Caco-2 (cell line): ENCODE measurements at regions not wholly inside any gene's neighbourhood (a gene's known extent, or its start where the extent isn't known, plus 50 kb on each side); places are given as distances from the start of the nearest gene placed in this dataset. TPM values are rescaled to one million over a fixed set of nuclear protein-coding genes. Genes with fewer than 3 reads are reported as not detected.
"Not testable (repeated sequence)": the region's sequence is repeated elsewhere in the genome, so short reads cannot be mapped to it uniquely, and the experiment has no call there.

ENCODE experiments used
- BruUV-seq: library from RNA; stranded (reverse); fragments of 400-500 nt; replicated peaks from 2 replicates; lab custom pipeline; 2021; lab: Mats Ljungman, UMichigan
- CTCF ChIA-PET: fragments of 300-600 bp; sonication (Branson Sonifier 250); formaldehyde crosslinking; loops from one replicate; lab custom pipeline; 2022; ENCODE audit warnings: antibody characterized with exemption; lab: Charles Lee
- POLR2A ChIA-PET: fragments of 300-600 bp; sonication (Branson Sonifier 250); formaldehyde crosslinking; loops from one replicate; lab custom pipeline; 2022; ENCODE audit warnings: antibody characterized with exemption; lab: Charles Lee
- DNase-seq, 2 experiments: peaks; one replicate each; pipeline versions ENCODE4 v3.0.0 to v3.0.0-alpha.2; 2020 to 2022
- H3K27me3 ChIP-seq: replicated peaks from 2 replicates; pipeline ENCODE4 v1.6.0; 2011; ENCODE audit warnings: low read length; ENCODE audit not compliant: control insufficient read depth, insufficient read depth
- H3K36me3 ChIP-seq: 2 replicates; pipeline ENCODE4 v1.5.1; 2011; ENCODE audit warnings: low read length; ENCODE audit not compliant: control insufficient read depth, insufficient read depth
- H3K4me1 ChIP-seq: fragments of 250-450 bp; sonication (Bioruptor Pico); 2 replicates; pipeline ENCODE4 v1.5.1; 2020; ENCODE audit warnings: mild to moderate bottlenecking
- H3K4me3 ChIP-seq: 2 replicates; pipeline ENCODE4 v1.5.1; 2011; ENCODE audit warnings: low read depth, mild to moderate bottlenecking, control low read depth, low read length
- H3K9me3 ChIP-seq: fragments of 250-450 bp; sonication (Bioruptor Pico); 2 replicates; pipeline ENCODE4 v1.5.1; 2020; ENCODE audit warnings: mild to moderate bottlenecking, moderate library complexity
- H3K27ac Mint-ChIP-seq: one replicate; pipeline ENCODE4 v1.8.0; 2022; ENCODE audit warnings: mixed read lengths; ENCODE audit not compliant: unreplicated experiment
- H3K27me3 Mint-ChIP-seq: one replicate; pipeline ENCODE4 v1.8.0; 2022; ENCODE audit warnings: mixed read lengths; ENCODE audit not compliant: insufficient read depth, unreplicated experiment
- H3K36me3 Mint-ChIP-seq: one replicate; pipeline ENCODE4 v1.8.0; 2022; ENCODE audit warnings: mild to moderate bottlenecking, mixed read lengths; ENCODE audit not compliant: insufficient read depth, unreplicated experiment
- H3K4me1 Mint-ChIP-seq: one replicate; pipeline ENCODE4 v1.8.0; 2022; ENCODE audit warnings: low read depth, mixed read lengths; ENCODE audit not compliant: unreplicated experiment
- H3K4me3 Mint-ChIP-seq: one replicate; pipeline ENCODE4 v1.8.0; 2022; ENCODE audit warnings: mild to moderate bottlenecking, moderate library complexity, mixed read lengths; ENCODE audit not compliant: unreplicated experiment
- H3K9me3 Mint-ChIP-seq: one replicate; pipeline ENCODE4 v1.8.0; 2022; ENCODE audit warnings: mixed read lengths; ENCODE audit not compliant: unreplicated experiment
- intact Hi-C: fragments of 100-400 bp; cut with micrococcal nuclease; formaldehyde crosslinking; loops from one replicate; pipeline ENCODE4 v1.10.0; 2022; ENCODE audit not compliant: unreplicated experiment
- microRNA-seq: library from miRNA; unstranded; fragments of <30 nt; microRNA quantifications from one replicate; pipeline ENCODE4 v1.2.0, GENCODE V29; 2022

DNA sequence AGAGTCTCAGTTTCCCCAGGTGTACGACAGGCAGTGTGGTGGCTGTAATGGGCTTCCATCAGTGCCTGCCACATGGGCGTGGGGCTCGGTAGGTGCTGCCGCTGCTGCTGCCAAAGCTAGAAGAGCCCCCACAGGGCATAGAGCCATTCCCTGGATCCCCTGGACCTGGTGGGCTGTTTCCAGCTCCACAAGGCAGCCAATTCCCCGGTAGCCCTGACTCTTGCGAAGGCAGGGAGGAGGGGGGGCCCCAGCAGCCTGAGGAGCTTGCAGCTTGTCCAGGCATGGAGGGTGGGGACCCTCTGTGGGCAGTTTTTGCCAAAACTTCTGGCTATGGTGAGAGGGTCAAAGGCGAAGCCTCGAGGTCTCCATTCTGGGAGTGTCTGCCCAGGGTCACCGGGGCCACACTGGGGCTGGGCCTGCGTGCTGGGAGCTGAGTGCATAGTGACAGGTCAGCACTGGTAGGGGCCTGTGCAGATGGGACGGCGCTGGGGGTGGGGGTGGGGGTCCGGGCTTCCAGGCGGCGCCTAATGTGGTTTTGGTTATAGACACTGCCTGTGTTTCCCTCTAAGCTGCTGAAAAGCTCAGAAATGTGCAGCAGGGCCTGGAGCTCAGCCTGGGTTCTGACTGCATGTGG is 56.8 kb upstream of the METTL9 start:
- POLR2A ChIA-PET, H3K9me3 Mint-ChIP-seq, intact Hi-C loops, BruUV-seq, DNase-seq, H3K36me3 Mint-ChIP-seq, H3K27me3 ChIP-seq, H3K9me3 ChIP-seq, H3K36me3 ChIP-seq, H3K4me3 Mint-ChIP-seq, H3K4me1 Mint-ChIP-seq, H3K4me1 ChIP-seq, H3K27me3 Mint-ChIP-seq, H3K4me3 ChIP-seq, H3K27ac Mint-ChIP-seq, CTCF ChIA-PET: not testable (repeated sequence)

DNA sequence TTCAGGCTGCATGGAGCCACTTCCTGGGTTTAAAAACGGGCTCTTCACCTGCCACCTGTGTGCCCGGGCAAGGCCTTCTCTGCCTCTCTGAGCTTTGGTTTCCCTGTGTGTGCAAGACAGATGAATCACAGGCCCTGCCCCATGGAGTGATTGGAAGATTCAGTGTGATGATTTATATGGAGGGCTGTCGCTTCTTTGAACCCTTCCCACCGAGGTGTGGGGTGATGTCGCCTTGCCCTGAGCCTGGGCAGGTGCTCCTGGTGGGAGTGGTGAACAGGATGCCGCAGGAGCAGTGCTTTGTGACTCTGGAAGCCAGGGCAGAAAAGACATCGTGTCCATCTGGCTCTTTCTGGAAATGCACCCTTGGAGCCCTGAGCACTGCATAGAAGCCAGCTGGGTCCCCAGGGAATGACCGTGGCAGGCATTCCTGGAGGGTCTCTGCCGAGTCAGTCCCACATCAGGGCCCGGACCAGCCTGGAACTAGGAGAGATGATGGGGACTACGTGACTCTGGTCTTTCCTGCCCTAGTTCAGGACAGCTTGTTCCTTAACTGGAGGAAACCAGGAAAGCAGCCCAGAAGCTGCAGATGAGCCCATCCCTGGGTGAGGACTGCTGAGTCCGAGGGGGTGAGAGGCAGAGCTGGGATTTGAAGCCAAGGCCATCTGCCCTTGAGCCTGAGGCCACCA is 56.1 kb upstream of the METTL9 start:
- H3K9me3 ChIP-seq, H3K4me1 ChIP-seq, POLR2A ChIA-PET, H3K4me3 Mint-ChIP-seq, H3K4me1 Mint-ChIP-seq, BruUV-seq, DNase-seq, intact Hi-C loops, H3K36me3 Mint-ChIP-seq, H3K27me3 ChIP-seq, CTCF ChIA-PET, H3K27me3 Mint-ChIP-seq, H3K9me3 Mint-ChIP-seq, H3K4me3 ChIP-seq, H3K36me3 ChIP-seq, H3K27ac Mint-ChIP-seq: not testable (repeated sequence)

DNA sequence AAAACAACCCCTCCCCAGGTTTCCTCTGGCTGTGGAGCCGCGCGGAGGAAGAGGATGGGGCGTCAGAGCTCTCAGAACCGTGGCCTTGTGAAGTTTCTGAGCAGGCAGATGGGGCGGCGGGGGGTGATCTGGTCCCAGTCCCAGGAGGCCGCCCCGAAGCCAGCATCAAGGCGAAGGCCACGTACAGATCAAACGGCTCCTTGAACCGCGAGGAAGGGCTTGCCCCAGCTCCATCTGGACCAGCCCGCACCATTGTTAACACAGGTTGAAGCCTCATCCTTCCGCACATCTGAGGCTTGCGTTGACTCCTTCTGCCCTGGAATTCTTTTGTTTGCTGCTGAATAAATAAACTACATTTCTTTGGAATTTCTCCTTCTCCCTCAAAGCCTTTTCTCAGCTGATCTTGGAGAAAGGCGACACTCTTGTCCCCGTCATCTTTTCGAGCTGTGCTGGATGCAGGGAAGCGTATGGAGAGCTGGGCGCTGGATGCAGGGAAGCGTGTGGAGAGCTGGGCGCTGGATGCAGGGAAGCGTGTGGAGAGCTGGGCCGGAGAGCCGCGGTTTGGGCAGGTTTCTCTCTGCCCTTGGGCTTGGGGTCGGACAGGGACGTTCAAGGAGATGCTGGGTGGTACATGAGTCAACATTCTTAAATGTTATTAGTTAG is 53.6 kb upstream of the METTL9 start:
- H3K27ac Mint-ChIP-seq, H3K4me1 ChIP-seq, DNase-seq, H3K4me1 Mint-ChIP-seq, H3K27me3 ChIP-seq, POLR2A ChIA-PET, H3K9me3 Mint-ChIP-seq, H3K36me3 ChIP-seq, H3K9me3 ChIP-seq, BruUV-seq, H3K36me3 Mint-ChIP-seq, H3K4me3 Mint-ChIP-seq, CTCF ChIA-PET, intact Hi-C loops, H3K27me3 Mint-ChIP-seq, H3K4me3 ChIP-seq: not testable (repeated sequence)

DNA sequence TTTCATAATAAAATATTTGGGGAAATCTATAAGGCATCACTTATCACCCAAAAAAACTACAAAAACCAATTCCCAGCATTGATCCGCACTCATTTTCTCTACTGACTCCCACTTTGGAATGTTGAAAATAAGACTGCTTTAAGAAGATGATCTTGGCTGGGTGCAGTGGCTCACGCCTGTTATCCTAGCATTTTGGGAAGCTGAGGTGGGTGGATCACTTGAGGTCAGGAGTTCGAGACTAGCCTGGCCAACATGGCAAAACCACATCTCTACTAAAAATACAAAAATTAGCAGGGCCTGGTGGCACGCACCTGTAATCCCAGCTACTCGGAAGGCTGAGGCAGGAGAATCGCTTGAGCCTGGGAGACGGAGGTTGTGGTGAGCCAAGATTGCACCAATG is 50.0 kb upstream of the METTL9 start:
- intact Hi-C loops, H3K9me3 Mint-ChIP-seq, H3K27me3 ChIP-seq, CTCF ChIA-PET, H3K4me1 Mint-ChIP-seq, H3K4me3 Mint-ChIP-seq, POLR2A ChIA-PET, H3K36me3 Mint-ChIP-seq, H3K36me3 ChIP-seq, H3K27me3 Mint-ChIP-seq, BruUV-seq, H3K4me3 ChIP-seq, H3K9me3 ChIP-seq, H3K4me1 ChIP-seq, H3K27ac Mint-ChIP-seq, DNase-seq: not testable (repeated sequence)

Small RNAs in the stretch of these regions (microRNA-seq; reads per million reads assigned to microRNA genes)
- gene MIR3680-1, result not detected
